GM23248 (cell line): ENCODE measurements at regions not wholly inside any gene's neighbourhood (a gene's known extent, or its start where the extent isn't known, plus 50 kb on each side); places are given as distances from the start of the nearest gene placed in this dataset.

Source experiments
- EZH2 ChIP-seq: fragments of 200-600 bp; sonication (generic); IDR thresholded peaks from 2 replicates; pipeline ENCODE4 v1.6.1; 2018; ENCODE audit warnings: antibody characterized with exemption, mild to moderate bottlenecking; ENCODE audit not compliant: insufficient read depth, poor library complexity, severe bottlenecking
- EZH2phosphoT487 ChIP-seq: fragments of 200-600 bp; sonication (generic); IDR thresholded peaks from 2 replicates; pipeline ENCODE4 v1.6.1; 2018; ENCODE audit warnings: antibody characterized with exemption, moderate library complexity, mild to moderate bottlenecking, low read depth; ENCODE audit not compliant: insufficient read depth

DNA sequence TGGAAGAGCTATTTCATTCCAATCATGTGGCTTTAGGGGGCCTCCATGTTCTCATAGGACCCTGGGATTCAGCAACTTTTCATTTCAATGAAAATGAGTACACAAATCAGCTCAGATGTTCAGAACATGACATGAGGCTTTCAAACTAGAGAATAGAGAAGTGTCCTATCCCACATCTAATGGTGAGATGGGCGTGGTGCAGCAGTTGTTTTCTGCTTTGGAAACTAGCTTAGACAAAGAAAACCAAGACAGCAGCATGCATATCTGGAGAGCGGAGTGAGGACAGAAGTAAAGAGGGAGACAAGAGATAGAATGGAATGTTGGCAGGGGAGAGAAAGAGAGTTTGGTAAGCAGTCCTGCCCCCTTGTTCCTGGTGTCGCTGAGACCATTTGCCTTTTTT lies 1009.1 kb upstream of the IGFBP7 start:
- TF ChIP-seq EZH2 = no peak
- no peak for TF ChIP-seq EZH2phosphoT487
